NCI-H2227 (cell line): ENCODE measurements at regions not wholly inside any gene's neighbourhood (a gene's known extent, or its start where the extent isn't known, plus 50 kb on each side); places are given as distances from the start of the nearest gene placed in this dataset.

Experiments used
- DNase-seq: peaks from one replicate; lab custom pipeline; 2025; ENCODE audit not compliant: unreplicated experiment; lab: John Stamatoyannopoulos, UW

DNA sequence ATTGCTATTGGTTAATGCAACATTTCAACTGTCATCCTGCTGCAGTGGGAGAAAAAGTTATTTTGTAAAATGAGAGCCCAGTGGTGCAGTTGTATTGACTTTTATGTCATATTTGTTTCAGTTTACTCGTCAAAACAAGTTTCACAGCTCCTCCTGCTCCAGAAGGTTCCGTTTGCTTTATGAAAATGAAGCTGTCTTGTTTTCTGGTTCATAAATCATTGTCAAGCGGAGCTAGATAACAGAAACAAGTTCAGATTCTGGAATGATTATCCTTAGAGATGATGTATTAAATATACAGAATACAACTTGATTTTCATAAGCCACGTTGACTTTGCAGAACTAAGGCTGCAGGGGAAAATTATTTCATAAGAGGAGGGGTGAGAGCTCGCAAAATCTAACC is 970.5 kb upstream of the NR2F2 start:
- no peak for DNase-seq

DNA sequence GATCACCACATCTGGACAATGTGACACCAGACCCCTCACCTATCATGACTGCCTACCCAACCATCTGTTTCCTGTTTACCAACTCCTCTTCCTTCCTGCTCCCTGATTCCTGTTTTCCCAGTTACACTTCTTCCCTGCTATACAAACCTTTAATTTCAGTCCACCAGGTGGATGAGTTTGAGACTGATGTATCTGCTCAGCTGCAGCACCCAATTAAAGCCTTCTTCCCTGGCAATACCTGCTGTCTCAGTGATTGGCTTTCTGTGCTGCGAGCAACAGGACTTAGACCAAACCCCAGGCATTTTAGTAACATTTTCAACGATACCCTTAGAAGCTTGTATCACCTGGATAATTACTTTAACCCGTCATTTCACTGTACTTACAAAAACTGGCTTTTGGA is 968.2 kb upstream of the NR2F2 start:
- no peak for DNase-seq

DNA sequence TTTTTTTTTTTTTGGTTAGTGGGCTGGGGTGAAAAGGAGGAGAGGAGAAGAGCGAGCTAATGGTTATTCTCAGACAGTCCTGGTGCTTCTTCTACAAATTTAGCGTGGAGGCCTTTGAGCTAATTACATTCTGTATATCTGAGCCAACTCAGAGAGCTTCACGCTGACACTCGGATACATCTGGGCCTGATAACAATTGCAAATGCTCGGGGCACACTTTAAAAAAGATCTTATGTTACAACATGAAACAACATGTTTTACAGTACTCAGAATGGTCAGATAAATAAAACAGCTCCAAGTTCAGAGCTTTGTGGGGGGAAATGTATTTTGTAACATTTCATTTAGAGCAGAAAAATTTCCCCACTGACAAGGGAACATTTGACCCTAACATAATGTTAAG is 966.9 kb upstream of the NR2F2 start:
- no peak for DNase-seq

DNA sequence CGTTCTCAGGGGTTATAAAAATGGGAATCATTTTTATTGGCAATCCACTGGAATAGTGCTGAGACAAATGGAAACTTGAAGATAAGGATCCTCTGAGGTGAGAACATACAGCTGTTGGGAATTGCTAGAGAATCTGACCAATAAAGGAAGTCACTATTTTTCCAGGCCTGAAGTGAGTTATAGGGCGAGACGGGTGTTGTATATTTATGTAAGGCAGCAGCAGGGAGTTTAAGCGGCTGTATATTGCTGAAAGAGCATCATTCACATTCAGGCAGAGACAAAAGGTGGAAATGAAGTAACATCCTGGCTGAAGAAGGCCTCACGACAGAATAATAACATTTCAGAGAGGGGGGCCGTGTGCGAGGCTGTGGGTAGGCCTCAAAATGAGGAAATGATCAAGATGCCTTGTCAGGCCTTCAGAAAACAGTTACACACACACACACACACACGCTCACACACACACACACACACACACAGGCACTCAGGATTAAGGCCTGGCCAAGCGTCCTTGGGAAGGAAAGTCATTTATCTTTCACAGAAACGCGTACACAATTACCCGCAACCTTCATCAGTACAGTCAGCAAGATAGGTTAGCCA is 964.9 kb upstream of the NR2F2 start:
- DNase-seq: no peak

DNA sequence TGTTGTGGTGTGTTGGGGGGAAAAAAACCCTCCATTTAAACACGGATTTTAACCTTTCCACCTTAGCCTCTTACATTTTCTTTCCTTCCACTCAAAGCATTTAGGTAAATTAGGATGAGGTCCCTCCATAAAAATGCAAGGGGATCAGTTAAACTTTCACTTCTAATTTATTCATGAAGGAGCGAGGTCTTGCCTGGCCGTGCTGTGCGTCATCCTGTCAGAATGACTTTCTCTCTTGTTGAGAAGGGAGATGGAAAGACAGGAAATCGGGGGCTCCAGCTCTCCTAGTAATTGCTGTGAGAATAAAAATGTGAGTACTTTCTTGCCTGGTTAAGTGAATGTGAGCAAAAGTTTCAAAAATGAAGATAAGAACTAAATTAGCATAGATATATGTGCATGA is 962.3 kb upstream of the NR2F2 start:
- no peak for DNase-seq

DNA sequence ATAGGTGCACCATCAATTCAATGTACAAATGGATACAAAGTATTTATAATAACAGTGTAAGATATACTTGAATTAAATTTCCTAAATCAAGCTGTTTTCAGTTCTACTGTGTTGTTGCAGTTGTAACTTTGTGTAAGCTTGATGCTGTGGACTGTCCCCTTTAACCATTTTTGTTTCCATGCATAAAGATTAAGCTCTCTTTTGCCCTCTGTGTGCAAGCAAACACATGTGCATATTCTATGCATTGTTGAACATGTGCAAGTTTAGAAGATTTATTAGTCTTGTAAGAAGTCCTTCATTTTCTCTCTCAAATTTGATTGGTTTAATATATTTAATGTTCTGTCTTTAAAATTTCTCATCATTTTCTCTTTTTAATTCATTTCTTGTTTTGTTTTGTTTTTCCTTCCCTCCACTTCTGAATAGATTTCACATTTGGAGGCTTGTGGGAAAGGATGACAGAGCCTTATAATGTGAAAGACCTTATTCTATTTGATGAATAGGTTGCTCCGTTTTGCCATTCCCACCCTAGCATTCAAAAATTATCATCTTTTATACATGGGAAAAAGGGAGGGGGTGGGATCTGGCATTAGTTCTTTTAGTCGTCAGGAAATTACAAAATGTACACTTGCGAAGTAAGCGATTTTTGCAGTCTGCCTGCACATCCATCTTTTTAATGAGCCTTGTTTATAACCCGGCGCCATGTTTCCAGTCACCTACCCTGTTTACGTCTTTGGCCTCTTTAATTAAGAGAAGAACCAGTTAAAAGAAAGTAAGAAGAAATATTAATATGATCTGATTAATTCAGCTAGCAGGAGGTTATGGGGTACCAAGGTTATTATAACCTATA is 961.5 kb upstream of the NR2F2 start:
- DNase-seq: no peak

DNA sequence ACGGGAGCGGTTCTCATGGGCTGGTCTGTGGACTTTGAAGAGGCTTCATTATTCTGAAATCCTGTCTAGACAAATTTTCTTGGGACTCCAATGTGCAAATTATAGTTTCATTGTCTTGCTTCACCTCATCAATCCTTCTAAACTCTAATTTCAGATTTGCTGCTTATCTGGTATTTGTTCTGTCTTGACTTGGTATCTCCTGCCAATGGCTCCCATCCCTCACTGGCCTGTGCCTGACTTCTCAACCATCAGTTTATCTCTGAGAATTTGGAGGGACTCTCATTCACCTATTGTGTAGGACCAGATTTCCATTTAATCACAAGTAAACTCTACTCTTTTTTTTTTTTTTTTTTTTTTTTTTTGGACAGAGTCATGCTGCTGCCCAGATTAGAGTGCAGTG is 960.2 kb upstream of the NR2F2 start:
- DNase-seq: no peak

DNA sequence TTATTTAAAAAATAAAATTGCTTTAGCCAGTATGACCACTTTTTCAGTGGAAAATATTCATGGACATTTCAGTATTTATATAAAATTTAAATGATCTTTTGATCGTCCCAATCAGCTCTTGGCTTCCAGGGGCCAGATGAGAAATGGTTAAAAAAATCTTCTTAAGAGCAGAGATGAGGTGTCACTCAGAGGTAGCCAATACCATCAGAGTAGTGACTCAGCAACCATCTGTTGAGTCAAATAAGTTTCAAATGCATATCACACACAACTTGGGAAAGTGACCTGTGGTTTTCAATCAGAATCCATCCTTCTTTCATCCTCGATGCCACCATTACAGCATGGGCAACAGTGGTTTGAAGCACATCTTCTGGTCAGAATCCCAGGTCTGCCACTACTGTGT is 958.8 kb upstream of the NR2F2 start:
- DNase-seq: no peak

DNA sequence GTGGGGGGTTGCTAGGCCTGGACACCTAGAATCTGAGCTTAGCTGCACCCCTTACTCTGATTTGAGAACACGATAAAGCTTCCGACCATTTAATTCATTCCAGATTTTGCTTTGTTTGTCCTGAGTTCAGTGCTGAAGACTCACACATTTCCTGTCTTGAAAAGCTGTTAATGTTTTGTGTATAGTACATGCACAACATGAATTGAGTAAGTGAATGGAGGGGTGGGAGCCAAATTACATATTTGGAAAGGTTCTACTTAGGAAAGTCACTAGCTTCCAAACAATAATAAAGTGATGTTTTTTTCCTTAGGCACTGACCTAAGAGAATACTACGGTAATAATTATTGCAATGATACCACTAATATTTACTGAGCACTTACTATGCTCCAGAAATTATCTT is 955.2 kb upstream of the NR2F2 start:
- DNase-seq: no peak

DNA sequence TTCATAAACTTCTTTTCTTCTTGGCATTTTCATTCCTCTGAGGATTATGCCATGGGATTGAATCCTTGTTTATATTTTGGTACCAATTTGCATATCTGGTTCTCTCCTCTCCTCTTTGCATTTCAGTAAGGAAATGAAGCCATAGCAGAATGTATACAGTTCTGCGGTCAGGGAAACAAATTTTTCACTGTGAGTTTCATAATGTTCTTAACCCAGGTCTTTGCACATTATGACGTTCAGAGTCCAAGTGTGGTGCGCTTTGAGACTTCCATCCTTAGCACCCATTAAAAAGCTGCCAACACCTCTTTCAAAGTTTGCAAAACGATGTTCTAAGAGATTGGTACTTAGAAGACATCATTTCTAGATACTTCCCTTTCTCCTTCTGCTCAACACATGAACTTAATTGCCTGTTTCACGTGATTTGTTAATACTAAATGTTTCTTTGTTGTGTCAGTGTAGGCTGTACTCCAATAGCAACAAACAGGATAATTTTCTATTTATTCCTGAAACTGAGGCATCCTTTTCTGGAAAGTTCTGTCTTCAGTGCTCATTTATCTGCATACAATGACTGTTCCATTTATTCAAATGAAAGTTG is 953.1 kb upstream of the NR2F2 start:
- DNase-seq: no peak

DNA sequence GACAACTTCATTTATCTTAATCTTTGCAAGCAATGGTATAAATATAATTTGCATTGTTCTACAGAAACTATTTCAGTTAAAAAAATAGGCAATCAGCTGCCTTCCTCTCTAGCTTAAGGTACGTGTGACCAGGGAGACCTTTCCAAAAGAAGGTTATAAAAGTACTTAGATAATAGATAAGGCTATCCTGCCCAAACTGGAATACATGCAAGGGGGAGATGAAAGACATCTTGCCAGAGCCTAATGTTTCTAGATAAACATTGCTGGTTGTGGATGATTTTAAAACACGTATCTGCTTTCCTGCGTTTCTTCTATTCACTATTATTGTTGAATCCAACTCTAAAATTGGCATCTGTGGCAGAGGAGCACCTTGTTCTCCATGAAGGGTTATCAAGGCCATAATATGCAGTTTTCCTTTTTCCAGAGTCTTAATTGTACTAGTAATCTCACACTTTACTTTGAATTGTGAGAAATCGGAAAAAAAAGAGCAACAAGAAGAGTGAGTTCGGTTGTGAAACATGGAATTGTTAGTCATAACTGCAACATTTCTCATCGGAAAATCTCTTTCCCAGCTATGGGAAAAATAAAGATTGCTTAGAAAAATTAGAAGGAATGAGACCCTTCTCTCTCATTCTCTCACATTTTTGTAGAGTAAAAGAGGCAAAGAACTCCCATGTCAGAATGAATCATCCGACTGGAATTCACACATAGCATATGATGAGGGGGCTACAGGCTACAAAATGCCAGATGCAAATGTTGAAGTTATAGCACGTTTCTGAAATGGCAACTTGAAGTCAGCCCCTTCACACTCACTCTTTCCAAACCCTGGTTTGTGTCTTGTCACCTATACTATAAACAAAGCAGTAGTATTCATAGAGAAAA is 936.1 kb upstream of the NR2F2 start:
- DNase-seq: no peak

DNA sequence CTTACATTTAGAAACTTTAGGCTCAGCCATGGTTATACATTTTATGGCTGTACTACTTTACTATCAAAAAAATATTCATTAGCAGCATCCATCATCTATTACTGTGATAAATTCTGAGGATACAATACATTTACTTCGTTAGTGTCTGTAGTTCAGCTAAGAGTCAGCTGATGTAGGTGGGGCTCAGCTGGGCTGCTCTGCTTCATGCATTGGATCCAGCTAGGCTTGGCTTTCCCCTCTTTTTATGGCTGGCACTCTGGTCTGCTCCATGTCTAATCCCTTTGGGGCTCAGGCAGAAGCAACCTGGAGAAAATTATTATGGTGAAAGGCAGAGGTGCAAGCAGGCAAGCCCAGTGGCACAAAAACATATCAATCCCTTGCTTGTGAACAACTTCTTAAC is 930.1 kb upstream of the NR2F2 start:
- no peak for DNase-seq

DNA sequence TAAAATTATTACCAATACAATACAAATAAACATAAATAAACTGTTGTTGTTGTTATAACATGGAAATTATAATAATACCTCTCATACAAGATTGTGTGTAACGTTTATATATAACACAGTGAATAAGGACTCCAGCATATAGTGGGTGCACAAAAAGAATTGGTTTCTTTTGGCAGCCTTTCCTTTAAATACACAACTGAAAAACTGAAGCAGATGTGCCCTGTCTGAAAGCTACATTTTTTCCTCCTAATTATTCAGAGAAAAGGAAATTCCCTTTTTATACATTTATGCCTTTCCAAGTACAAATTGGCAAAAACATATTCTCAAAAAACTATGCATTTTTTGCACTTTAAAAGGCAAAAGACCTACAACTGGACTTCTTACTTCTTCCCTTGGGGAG is 928.9 kb upstream of the NR2F2 start:
- no peak for DNase-seq

DNA sequence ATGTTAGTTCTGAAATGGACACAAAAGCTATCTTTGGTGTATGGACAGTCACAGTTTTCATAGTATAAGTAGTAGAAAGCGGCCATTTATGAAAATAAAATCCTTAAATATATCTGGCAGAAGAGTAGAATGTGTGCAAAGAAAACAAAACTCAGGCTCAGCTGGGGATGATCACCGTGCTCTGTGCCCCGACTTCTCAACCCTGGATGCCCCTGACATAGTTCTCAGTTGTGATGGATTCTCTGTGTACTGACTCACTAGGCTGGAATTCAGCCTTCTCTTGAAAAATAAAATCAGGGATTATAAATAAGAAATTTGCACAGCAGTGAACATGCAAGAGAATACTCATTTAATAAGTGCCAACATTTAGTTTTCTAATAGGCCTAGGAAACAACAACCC is 925.1 kb upstream of the NR2F2 start:
- no peak for DNase-seq

DNA sequence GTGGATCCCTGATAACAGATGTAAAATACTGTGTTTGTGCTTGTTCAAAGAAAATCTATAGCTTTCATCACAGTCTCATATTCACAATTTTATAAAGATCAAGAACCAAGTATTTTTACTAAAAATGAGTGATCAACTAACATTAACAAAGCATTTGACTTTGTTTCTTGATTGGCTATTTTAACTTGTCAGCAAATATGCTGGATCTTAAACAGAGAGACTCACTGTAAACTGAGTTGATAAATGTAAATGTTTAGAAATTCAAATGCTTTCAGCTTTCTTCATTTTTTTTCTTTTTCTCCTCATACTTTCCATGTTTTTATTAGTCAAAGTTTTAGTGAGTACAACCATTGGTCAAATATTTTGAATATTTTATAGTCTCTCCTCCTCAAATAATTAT is 923.0 kb upstream of the NR2F2 start:
- DNase-seq: no peak

DNA sequence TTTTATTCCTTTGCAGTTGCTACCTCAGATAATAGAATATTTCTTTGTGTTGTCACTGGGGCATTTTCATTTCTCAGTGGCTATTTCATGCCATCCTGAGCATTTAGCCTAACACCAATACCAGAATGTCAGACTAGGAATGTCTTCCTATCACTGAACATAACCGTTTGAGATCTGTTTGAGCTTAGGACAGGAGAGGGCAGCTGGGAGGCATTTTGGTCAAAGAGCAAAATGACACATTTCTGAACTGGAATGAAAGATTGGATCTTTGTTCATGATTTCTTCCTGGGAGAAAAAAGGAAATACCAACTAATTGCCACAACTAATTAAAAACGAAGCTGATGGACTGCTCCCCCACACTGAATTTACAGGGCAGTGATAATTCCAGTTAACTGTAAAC is 921.3 kb upstream of the NR2F2 start:
- DNase-seq: no peak

DNA sequence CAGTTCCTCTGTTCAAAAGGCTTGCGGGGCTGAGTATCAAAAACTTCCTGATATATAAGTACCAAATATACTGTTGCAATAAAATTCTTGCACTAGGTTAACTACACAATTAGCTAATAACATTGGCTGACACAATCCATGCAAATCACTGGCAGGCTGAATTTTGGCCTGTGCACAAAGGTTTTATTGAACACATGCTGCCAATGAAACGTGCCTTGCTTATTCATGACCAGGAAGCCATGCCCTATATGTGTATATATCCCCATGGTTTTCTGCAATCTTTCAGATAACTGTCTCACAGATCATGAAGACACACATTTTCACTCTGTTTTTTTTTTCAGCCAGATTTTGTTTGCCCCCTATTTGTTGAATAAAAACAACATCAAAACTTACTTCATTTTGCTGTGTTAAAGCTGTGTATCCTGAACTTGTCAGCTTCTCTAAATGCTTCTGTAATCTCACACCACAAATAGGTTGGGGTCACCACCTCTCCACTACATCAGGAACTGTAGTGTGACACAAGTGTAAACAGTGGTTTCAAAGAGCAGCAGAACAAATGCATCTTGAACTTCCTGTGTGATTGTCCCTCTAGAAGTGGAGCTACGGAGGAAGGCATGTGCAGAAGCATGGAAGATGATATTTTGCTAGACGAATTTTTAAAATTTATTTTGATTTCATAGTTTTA is 920.7 kb upstream of the NR2F2 start:
- DNase-seq: no peak

DNA sequence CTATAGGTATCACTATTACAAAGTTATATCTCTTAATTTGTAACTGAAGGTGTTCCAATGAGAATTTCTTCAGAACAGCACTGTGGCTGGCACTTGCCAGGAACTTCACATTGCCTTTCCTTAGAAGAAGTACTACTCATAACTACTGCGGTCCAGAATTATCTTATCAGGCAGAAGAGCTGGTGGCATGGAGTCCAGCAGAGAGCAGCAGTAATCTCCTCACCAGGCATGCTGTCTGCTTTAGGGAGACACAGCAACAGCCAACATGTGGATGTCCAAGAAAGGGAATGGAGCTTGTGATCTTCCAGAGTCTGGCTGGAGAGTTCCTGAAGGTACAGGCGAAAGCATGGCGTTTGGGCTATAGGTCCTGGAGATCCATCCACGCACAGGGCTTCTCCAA is 919.7 kb upstream of the NR2F2 start:
- no peak for DNase-seq

DNA sequence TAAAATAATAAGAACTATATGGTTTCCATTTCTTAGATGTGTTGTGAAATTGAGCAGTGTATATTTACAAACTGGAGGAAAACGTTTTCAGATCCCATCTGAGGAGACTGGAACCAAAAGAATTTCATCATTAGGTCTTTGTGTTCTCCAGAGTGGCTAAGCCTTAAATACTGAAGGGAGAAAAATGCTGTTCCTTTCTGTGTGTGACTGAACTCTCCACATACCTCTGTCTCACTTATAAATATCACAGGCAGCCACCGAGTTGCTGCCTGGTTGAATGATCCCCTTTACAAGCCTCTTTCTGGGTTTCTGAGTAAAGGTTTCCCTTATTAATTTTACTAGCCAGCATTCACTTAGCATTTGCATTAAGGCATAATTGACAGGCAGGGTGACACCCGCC is 913.9 kb upstream of the NR2F2 start:
- no peak for DNase-seq

DNA sequence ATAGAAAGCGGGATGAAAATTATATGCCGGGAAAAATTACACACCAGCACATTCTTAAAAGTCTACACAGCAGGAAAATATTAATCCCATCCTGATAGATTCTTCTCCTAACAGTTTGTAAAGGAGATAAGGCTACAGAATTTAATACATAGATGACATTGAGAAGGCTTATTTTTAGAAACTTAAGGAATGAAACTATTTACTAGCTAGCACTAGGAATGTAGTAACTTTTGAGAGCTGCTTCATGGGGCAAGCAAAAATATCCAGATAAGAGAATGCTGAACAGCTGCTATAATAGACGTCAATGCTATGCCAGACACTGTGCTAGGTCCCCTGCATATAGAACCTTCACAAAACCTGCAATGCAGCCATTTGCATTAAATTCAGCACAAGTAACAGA is 912.7 kb upstream of the NR2F2 start:
- DNase-seq: no peak

DNA sequence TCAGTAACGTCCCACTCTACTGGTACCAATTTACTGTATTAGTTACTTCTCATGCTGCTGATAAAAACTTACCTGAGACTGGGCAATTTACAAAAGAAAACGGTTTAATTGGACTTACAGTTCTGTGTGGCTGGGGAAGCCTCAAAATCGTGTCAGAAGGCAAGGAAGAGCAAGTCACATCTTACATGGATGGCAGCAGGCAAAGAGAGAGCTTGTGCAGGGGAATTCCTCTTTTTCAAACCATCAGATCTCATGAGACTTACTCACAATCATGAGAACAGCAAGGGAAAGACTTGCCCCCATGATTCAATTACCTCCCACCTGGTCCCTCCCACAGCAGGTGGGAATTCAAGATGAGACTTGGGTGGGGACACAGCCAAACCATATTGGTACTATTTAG is 908.2 kb upstream of the NR2F2 start:
- DNase-seq: no peak
